ENCODE measurements at regions not wholly inside any gene's neighbourhood (a gene's known extent, or its start where the extent isn't known, plus 50 kb on each side); places are given as distances from the start of the nearest gene placed in this dataset.

GRCh38 chr6:154623391-154623790 is 109.8 kb upstream of the SCAF8 start:
- TF ChIP-seq POLR2A (IDR thresholded peaks at IDR 0.05; ENCODE audit: borderline replicate concordance, extremely low read depth, insufficient read depth, insufficient read length), result no peak
- TF ChIP-seq EZH2 (IDR thresholded peaks at IDR 0.05), result no peak
- TF ChIP-seq MAX (IDR thresholded peaks at IDR 0.05), result no peak
- no peak for TF ChIP-seq SIN3A (IDR thresholded peaks at IDR 0.05; ENCODE audit: low read depth)
- TF ChIP-seq, protein P1, sequence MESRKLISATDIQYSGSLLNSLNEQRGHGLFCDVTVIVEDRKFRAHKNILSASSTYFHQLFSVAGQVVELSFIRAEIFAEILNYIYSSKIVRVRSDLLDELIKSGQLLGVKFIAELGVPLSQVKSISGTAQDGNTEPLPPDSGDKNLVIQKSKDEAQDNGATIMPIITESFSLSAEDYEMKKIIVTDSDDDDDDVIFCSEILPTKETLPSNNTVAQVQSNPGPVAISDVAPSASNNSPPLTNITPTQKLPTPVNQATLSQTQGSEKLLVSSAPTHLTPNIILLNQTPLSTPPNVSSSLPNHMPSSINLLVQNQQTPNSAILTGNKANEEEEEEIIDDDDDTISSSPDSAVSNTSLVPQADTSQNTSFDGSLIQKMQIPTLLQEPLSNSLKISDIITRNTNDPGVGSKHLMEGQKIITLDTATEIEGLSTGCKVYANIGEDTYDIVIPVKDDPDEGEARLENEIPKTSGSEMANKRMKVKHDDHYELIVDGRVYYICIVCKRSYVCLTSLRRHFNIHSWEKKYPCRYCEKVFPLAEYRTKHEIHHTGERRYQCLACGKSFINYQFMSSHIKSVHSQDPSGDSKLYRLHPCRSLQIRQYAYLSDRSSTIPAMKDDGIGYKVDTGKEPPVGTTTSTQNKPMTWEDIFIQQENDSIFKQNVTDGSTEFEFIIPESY (IDR thresholded peaks at IDR 0.05; ENCODE audit: extremely low read depth, insufficient replicate concordance, low read length), result no peak
- TF ChIP-seq TCF7L2 (IDR thresholded peaks at IDR 0.05; ENCODE audit: borderline replicate concordance, extremely low read depth, insufficient read depth, insufficient read length), result no peak
- TF ChIP-seq, protein P2, sequence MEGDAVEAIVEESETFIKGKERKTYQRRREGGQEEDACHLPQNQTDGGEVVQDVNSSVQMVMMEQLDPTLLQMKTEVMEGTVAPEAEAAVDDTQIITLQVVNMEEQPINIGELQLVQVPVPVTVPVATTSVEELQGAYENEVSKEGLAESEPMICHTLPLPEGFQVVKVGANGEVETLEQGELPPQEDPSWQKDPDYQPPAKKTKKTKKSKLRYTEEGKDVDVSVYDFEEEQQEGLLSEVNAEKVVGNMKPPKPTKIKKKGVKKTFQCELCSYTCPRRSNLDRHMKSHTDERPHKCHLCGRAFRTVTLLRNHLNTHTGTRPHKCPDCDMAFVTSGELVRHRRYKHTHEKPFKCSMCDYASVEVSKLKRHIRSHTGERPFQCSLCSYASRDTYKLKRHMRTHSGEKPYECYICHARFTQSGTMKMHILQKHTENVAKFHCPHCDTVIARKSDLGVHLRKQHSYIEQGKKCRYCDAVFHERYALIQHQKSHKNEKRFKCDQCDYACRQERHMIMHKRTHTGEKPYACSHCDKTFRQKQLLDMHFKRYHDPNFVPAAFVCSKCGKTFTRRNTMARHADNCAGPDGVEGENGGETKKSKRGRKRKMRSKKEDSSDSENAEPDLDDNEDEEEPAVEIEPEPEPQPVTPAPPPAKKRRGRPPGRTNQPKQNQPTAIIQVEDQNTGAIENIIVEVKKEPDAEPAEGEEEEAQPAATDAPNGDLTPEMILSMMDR (IDR thresholded peaks at IDR 0.05 in 2 of 3, conservative IDR thresholded peaks at IDR 0.05 in 1 of 3; ENCODE audit: borderline replicate concordance in 1 of 3, insufficient read depth in 1 of 3, low read depth in 2 of 3, low read length in 2 of 3), result no peak
- TF ChIP-seq, protein P3, sequence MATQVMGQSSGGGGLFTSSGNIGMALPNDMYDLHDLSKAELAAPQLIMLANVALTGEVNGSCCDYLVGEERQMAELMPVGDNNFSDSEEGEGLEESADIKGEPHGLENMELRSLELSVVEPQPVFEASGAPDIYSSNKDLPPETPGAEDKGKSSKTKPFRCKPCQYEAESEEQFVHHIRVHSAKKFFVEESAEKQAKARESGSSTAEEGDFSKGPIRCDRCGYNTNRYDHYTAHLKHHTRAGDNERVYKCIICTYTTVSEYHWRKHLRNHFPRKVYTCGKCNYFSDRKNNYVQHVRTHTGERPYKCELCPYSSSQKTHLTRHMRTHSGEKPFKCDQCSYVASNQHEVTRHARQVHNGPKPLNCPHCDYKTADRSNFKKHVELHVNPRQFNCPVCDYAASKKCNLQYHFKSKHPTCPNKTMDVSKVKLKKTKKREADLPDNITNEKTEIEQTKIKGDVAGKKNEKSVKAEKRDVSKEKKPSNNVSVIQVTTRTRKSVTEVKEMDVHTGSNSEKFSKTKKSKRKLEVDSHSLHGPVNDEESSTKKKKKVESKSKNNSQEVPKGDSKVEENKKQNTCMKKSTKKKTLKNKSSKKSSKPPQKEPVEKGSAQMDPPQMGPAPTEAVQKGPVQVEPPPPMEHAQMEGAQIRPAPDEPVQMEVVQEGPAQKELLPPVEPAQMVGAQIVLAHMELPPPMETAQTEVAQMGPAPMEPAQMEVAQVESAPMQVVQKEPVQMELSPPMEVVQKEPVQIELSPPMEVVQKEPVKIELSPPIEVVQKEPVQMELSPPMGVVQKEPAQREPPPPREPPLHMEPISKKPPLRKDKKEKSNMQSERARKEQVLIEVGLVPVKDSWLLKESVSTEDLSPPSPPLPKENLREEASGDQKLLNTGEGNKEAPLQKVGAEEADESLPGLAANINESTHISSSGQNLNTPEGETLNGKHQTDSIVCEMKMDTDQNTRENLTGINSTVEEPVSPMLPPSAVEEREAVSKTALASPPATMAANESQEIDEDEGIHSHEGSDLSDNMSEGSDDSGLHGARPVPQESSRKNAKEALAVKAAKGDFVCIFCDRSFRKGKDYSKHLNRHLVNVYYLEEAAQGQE (IDR thresholded peaks at IDR 0.05; ENCODE audit: low read depth), result no peak
- no peak for TF ChIP-seq CEBPB (IDR thresholded peaks at IDR 0.05; ENCODE audit: low read depth)
- no peak for TF ChIP-seq EZH2phosphoT487 (IDR thresholded peaks at IDR 0.05; ENCODE audit: borderline replicate concordance)
